ENCODE measurements at regions not wholly inside any gene's neighbourhood (a gene's known extent, or its start where the extent isn't known, plus 50 kb on each side); places are given as distances from the start of the nearest gene placed in this dataset.

DNA sequence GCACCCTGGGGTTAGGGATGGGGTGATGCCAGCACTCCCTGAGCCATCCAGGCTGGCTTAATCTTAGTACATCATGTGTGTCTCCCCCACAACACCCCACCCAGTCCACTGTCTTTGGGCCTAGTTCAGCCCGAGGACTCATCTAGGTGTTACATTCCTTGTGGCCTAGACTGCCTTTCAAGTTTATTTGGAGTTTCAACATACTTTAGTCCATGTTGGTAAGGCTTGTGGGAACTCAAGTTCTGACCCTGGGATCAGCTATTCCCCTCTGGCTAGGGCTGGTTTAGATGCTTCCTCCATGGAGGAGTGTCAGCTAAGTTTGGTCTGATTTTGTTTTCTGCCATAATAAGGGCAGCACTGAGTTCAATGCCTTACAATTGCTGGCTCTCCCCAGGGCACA lies 302.4 kb downstream of the SMARCA2 start:
- TF ChIP-seq ZBTB7A (IDR thresholded peaks at IDR 0.05; ENCODE audit: low read depth) (no peak), EGR1 (IDR thresholded peaks at IDR 0.05) (no peak)

DNA sequence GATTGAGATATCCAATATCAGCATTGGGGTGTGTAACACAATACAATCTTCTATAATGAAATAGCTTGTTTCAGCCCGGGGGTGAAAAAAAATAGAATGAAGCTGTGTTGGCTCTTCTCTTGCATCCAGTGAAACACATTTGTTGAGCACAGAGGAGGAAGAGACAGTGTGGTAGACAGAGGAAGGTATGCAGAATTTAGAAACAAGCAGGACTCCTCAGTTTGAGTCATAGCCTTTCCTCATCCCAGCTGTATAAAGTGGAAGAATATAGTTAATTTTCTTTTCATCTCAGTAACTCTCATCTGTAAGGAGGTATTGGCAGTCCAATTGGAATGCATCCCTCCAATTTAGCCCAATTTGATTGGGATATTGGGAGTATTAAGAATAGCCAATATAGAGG lies 302.2 kb upstream of the VLDLR start:
- TF ChIP-seq, protein P1, sequence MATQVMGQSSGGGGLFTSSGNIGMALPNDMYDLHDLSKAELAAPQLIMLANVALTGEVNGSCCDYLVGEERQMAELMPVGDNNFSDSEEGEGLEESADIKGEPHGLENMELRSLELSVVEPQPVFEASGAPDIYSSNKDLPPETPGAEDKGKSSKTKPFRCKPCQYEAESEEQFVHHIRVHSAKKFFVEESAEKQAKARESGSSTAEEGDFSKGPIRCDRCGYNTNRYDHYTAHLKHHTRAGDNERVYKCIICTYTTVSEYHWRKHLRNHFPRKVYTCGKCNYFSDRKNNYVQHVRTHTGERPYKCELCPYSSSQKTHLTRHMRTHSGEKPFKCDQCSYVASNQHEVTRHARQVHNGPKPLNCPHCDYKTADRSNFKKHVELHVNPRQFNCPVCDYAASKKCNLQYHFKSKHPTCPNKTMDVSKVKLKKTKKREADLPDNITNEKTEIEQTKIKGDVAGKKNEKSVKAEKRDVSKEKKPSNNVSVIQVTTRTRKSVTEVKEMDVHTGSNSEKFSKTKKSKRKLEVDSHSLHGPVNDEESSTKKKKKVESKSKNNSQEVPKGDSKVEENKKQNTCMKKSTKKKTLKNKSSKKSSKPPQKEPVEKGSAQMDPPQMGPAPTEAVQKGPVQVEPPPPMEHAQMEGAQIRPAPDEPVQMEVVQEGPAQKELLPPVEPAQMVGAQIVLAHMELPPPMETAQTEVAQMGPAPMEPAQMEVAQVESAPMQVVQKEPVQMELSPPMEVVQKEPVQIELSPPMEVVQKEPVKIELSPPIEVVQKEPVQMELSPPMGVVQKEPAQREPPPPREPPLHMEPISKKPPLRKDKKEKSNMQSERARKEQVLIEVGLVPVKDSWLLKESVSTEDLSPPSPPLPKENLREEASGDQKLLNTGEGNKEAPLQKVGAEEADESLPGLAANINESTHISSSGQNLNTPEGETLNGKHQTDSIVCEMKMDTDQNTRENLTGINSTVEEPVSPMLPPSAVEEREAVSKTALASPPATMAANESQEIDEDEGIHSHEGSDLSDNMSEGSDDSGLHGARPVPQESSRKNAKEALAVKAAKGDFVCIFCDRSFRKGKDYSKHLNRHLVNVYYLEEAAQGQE (IDR thresholded peaks at IDR 0.05; ENCODE audit: low read depth), result no peak
- TF ChIP-seq NFIC (IDR thresholded peaks at IDR 0.05) (no peak), EP300 (IDR thresholded peaks at IDR 0.05; ENCODE audit: borderline replicate concordance) (no peak)

DNA sequence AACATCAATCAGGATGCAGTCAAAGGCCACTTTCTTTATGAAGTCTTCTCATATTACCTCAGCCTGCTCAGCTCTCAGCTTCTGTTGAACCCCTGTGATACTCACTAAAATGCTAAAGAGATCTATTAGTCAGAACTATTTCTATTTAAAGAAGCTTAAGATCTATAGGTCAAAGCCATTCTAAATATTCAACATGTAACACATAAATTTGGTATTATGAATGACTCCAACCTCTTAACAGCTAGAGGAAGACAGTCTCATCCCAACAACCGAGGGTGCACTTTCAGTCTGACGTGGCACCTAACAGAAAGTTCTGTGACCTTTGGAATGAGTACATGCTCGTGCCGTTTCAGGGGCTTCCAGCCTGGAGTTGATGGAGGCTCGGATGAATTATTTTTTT lies 301.5 kb upstream of the VLDLR start:
- no peak for TF ChIP-seq ZBTB7A (IDR thresholded peaks at IDR 0.05; ENCODE audit: low read depth)
- no peak for TF ChIP-seq TCF12 (IDR thresholded peaks at IDR 0.05; ENCODE audit: low read depth)
- no peak for TF ChIP-seq CEBPB (IDR thresholded peaks at IDR 0.05)
- no peak for TF ChIP-seq TAF1 (IDR thresholded peaks at IDR 0.05; ENCODE audit: low read depth)
- TF ChIP-seq, protein P1 (IDR thresholded peaks at IDR 0.05; ENCODE audit: low read depth), result no peak
- TF ChIP-seq, protein P2, sequence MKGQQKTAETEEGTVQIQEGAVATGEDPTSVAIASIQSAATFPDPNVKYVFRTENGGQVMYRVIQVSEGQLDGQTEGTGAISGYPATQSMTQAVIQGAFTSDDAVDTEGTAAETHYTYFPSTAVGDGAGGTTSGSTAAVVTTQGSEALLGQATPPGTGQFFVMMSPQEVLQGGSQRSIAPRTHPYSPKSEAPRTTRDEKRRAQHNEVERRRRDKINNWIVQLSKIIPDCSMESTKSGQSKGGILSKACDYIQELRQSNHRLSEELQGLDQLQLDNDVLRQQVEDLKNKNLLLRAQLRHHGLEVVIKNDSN (IDR thresholded peaks at IDR 0.05), result no peak
- TF ChIP-seq YY1 (IDR thresholded peaks at IDR 0.05; ENCODE audit: low read depth), result no peak

DNA sequence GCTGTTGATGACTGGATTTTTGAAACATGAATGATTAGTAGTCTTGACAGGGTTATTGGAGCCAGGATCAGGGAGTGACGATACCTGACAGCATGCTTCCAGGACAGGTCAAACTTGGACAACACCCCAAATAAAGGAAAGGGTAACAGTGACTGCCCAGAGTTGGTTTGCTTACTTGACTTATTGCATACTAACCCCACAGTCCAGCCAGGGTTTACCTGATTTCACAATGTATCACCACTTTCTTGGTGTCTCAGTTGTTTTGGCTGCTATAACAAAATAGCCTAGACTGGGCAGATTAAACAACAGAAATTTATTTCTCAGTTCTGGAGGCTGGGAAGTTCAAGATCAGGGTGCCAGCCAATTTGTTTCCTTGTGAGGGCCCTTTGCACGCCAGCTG lies 301.0 kb upstream of the VLDLR start:
- no peak for TF ChIP-seq NFIC (IDR thresholded peaks at IDR 0.05)
- no peak for TF ChIP-seq EGR1 (IDR thresholded peaks at IDR 0.05)
- TF ChIP-seq CREB1 (IDR thresholded peaks at IDR 0.05; ENCODE audit: low read depth), result no peak
- no peak for TF ChIP-seq TCF12 (IDR thresholded peaks at IDR 0.05; ENCODE audit: low read depth)
- TF ChIP-seq, protein P3, sequence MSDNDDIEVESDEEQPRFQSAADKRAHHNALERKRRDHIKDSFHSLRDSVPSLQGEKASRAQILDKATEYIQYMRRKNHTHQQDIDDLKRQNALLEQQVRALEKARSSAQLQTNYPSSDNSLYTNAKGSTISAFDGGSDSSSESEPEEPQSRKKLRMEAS (IDR thresholded peaks at IDR 0.05), result no peak
- TF ChIP-seq RAD21 (IDR thresholded peaks at IDR 0.05; ENCODE audit: low read depth), result no peak
- no peak for TF ChIP-seq TAF1 (IDR thresholded peaks at IDR 0.05; ENCODE audit: low read depth)

DNA sequence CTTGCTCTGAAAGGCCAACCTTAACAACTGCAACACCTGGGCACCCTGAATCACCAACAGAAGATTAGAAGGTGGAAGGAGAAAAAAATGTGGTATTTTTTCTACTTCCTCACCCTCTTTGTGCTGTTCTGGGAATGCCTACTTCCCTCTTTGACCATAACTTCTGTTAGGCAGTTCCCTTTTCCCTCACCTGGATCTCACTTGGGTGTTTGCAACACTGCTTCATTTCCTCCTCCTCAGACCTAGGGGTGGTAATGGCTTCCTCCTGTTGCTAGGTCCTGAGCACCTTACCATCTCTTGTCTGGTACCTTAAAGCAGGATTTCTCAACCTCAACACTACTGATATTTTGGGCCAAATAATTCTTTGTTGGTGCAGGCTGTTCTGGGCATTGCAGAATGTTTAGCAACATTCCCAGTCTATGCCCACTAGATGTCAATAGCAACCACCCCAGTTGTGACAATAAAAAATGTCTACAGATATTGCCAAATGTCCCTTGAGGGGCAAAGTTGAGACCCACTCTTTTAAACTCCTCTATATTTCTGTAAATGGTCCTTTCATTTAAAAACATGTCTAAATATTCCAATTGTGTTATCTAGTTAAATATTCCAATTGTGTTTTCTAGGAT lies 300.0 kb upstream of the VLDLR start:
- TF ChIP-seq RAD21 (IDR thresholded peaks at IDR 0.05; ENCODE audit: low read depth) (peak; percentile 23; the same call in 1 of the 2 replicates), CEBPB (IDR thresholded peaks at IDR 0.05) (no peak)

DNA sequence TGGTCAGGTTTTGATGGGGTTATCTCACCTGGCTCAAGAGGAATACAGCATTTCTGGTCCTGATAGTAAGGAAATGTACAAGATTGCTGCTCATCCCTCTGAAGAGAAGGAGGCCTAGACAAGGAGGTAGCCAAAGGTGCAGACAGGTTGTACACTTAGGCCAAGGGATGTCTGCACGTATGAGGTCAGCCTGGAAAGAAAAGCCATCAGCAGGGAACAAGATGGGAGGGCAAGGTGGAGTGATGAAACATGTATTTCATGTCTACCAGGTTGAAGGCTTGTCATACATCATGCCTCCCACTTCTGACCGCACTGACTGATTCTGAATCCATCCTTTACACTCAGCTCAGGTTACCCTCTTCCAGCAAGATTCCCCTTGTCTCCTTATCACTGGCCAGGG lies 296.8 kb upstream of the VLDLR start:
- no peak for TF ChIP-seq TAF1 (IDR thresholded peaks at IDR 0.05; ENCODE audit: low read depth)

DNA sequence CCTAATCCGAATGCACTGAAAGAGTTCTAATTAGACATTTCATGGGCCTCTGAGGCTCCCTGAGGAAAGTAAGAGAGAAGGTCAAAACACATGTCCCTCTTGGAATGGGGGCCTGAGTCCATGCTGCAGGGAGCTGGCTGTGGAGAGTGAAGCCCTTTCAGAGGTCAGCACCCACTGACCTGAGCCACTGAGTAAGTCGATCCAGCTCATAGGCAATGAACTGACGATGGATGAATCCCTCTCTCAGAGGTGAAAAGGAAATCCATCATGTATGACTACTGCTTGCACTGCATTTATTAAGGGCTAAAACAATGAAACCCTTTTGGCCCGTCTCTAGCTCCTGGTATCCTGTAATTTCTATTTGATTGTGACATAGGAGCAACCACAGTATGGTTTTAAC lies 288.9 kb upstream of the VLDLR start:
- TF ChIP-seq ZBTB7A (IDR thresholded peaks at IDR 0.05; ENCODE audit: low read depth) (no peak), TAF1 (IDR thresholded peaks at IDR 0.05; ENCODE audit: low read depth) (no peak)

DNA sequence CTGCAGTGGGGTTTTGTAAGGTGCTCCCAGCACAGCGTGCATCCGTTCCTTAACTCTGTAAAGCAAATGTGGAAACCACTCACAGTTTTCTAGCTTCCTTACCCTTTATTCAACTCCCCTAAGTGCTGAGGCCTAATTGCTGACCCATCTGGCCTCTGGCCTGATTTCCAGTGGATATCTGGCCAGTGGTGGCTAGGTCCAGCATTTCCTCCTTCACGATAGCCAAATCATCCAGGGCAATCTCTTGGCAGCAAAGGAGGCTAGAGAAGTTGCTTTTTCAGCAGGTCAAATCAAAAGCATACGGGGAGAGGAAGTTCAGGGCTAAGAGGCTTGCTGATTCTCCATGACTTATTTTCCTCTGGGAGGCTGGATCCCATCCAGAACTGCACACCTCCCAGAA lies 286.3 kb upstream of the VLDLR start:
- TF ChIP-seq RAD21 (IDR thresholded peaks at IDR 0.05; ENCODE audit: low read depth) (no peak), CREB1 (IDR thresholded peaks at IDR 0.05; ENCODE audit: low read depth) (no peak), CEBPB (IDR thresholded peaks at IDR 0.05) (no peak), ZBTB7A (IDR thresholded peaks at IDR 0.05; ENCODE audit: low read depth) (no peak), EP300 (IDR thresholded peaks at IDR 0.05; ENCODE audit: borderline replicate concordance) (no peak), EGR1 (IDR thresholded peaks at IDR 0.05) (no peak), NFIC (IDR thresholded peaks at IDR 0.05) (no peak), TCF12 (IDR thresholded peaks at IDR 0.05; ENCODE audit: low read depth) (no peak), TAF1 (IDR thresholded peaks at IDR 0.05; ENCODE audit: low read depth) (no peak), TEAD4 (IDR thresholded peaks at IDR 0.05) (no peak), YY1 (IDR thresholded peaks at IDR 0.05; ENCODE audit: low read depth) (no peak), FOXM1 (IDR thresholded peaks at IDR 0.05; ENCODE audit: borderline replicate concordance, low read depth) (no peak)
- TF ChIP-seq, protein P1 (IDR thresholded peaks at IDR 0.05; ENCODE audit: low read depth), result no peak
- TF ChIP-seq, protein P2 (IDR thresholded peaks at IDR 0.05), result no peak
- TF ChIP-seq, protein P3 (IDR thresholded peaks at IDR 0.05), result no peak
